Stimulated activated CD4-positive, alpha-beta T cell treated with anti-CD3 and anti-CD28 coated beads, TNF-alpha, amount 100 ng/mL, for 24 hours (primary cell): ENCODE measurements at regions not wholly inside any gene's neighbourhood (a gene's known extent, or its start where the extent isn't known, plus 50 kb on each side); places are given as distances from the start of the nearest gene placed in this dataset.

Experiments used
- DNase-seq, 3 experiments: peaks; one replicate each; pipeline ENCODE4 v3.0.0-alpha.2; 2020; ENCODE audit warnings: low read depth in 3 of 3

GRCh38 chr10:60728056-60728455, 50.2 kb upstream of the CDK1 start:
- DNase-seq, result no peak

- DNase-seq, result no peak
Measured at GRCh38 chr10:60726257-60726656, 52.0 kb upstream of the CDK1 start.

- DNase-seq, result no peak
Measured at GRCh38 chr10:60722623-60723022, 55.7 kb upstream of the CDK1 start.

- no peak for DNase-seq
Measured at GRCh38 chr10:60719721-60720120, 58.6 kb upstream of the CDK1 start.

- DNase-seq, result no peak
Measured at GRCh38 chr10:60718886-60719285, 59.4 kb upstream of the CDK1 start.

- no peak for DNase-seq
Measured at GRCh38 chr10:60717852-60718251, 60.4 kb upstream of the CDK1 start.

- no peak for DNase-seq
Measured at GRCh38 chr10:60714233-60714632, 64.0 kb upstream of the CDK1 start.

- DNase-seq, result no peak
Measured at GRCh38 chr10:60711496-60711895, 66.8 kb upstream of the CDK1 start.

GRCh38 chr10:60710041-60710440, 68.2 kb upstream of the CDK1 start:
- no peak for DNase-seq

GRCh38 chr10:60708666-60709065, 69.6 kb upstream of the CDK1 start:
- no peak for DNase-seq

GRCh38 chr10:60707841-60708240, 70.4 kb upstream of the CDK1 start:
- DNase-seq, result no peak

GRCh38 chr10:60706146-60706545, 72.1 kb upstream of the CDK1 start:
- no peak for DNase-seq

- DNase-seq, result no peak
Measured at GRCh38 chr10:60705376-60705775, 72.9 kb upstream of the CDK1 start.

GRCh38 chr10:60704471-60704870, 73.8 kb upstream of the CDK1 start:
- DNase-seq, result no peak

- DNase-seq, result no peak
Measured at GRCh38 chr10:60703266-60704041, 74.8 kb upstream of the CDK1 start.

- DNase-seq, result no peak
Measured at GRCh38 chr10:60687679-60688078, 90.6 kb upstream of the CDK1 start.

- DNase-seq, result no peak
Measured at GRCh38 chr10:60684091-60684490, 94.2 kb upstream of the CDK1 start.

GRCh38 chr10:60681103-60681502, 97.2 kb upstream of the CDK1 start:
- no peak for DNase-seq

- DNase-seq, result no peak
Measured at GRCh38 chr10:60679388-60679990, 98.8 kb upstream of the CDK1 start.

GRCh38 chr10:60678978-60679377, 99.3 kb upstream of the CDK1 start:
- no peak for DNase-seq

GRCh38 chr10:60677531-60678129, 100.6 kb upstream of the CDK1 start:
- no peak for DNase-seq

- DNase-seq, result no peak
Measured at GRCh38 chr10:60675236-60675635, 103.0 kb upstream of the CDK1 start.

GRCh38 chr10:60669501-60669900, 108.8 kb upstream of the CDK1 start:
- DNase-seq, result no peak
